IMR-90 (cell line): ENCODE measurements at regions not wholly inside any gene's neighbourhood (a gene's known extent, or its start where the extent isn't known, plus 50 kb on each side); places are given as distances from the start of the nearest gene placed in this dataset.

Source experiments
- CTCF ChIP-seq: conservative IDR thresholded peaks from 2 replicates; pipeline ENCODE4 v1.5.1; 2012; ENCODE audit warnings: mild to moderate bottlenecking, low read depth, low read length, improper control_type of control experiment
- POLR2A ChIP-seq: IDR thresholded peaks from 2 replicates; pipeline ENCODE4 v1.6.1; 2012; ENCODE audit warnings: mild to moderate bottlenecking, low read depth, low read length

GRCh38 chr6:138008791-138009190 lies 98.4 kb downstream of the PERP start:
- TF ChIP-seq POLR2A (no peak), CTCF (no peak)
